ENCODE measurements at regions not wholly inside any gene's neighbourhood (a gene's known extent, or its start where the extent isn't known, plus 50 kb on each side); places are given as distances from the start of the nearest gene placed in this dataset.

GRCh38 chr10:21164687-21165086 is 267.6 kb upstream of the NEBL start:
- H3K9me3 Mint-ChIP-seq = no peaks in the 10 kb centered on the region
- H3K27ac Mint-ChIP-seq = no peak overlapping the region
- no peaks in the 10 kb centered on the region for H3K36me3 Mint-ChIP-seq
- no peak for DNase-seq
- no peaks in the 10 kb centered on the region for H3K4me1 ChIP-seq (ENCODE audit: insufficient read depth, low read length)
- H3K27ac ChIP-seq (ENCODE audit: low read depth, low read length) = no peak overlapping the region
- CTCF ChIA-PET = no interaction called here
- POLR2A ChIA-PET = no interaction called here
- no peaks in the 10 kb centered on the region for H3K27me3 ChIP-seq (ENCODE audit: insufficient read depth, low read length, poor library complexity, severe bottlenecking)
- no peaks in the 10 kb centered on the region for H3K36me3 ChIP-seq (ENCODE audit: insufficient read depth, low read length)
- no peaks in the 10 kb centered on the region for H3K9me3 ChIP-seq (ENCODE audit: low read length)
- peaks cover 2 to 3% of the 10 kb centered on the region in 2 donors for H3K27me3 Mint-ChIP-seq
- H3K4me1 Mint-ChIP-seq = no peaks in the 10 kb centered on the region
- no peak overlapping the region for H3K4me3 Mint-ChIP-seq
- no peak overlapping the region for H3K4me3 ChIP-seq (ENCODE audit: low read length)

- ChIA-PET POLR2A (no interaction called here), CTCF (no interaction called here)
- Histone ChIP-seq H3K36me3 (ENCODE audit: insufficient read depth, low read length) (no peaks in the 10 kb centered on the region), H3K4me3 (ENCODE audit: low read length) (no peak overlapping the region), H3K9me3 (ENCODE audit: low read length) (no peaks in the 10 kb centered on the region), H3K4me1 (ENCODE audit: insufficient read depth, low read length) (no peaks in the 10 kb centered on the region), H3K27me3 (ENCODE audit: insufficient read depth, low read length, poor library complexity, severe bottlenecking) (no peaks in the 10 kb centered on the region), H3K27ac (ENCODE audit: low read depth, low read length) (no peak overlapping the region)
- Mint-ChIP-seq H3K27me3 (peaks cover 3 to 4% of the 10 kb centered on the region in 2 donors), H3K9me3 (no peaks in the 10 kb centered on the region), H3K4me1 (no peaks in the 10 kb centered on the region), H3K27ac (no peak overlapping the region), H3K4me3 (no peak overlapping the region), H3K36me3 (no peaks in the 10 kb centered on the region)
- no peak for DNase-seq
Observed at GRCh38 chr10:21162948-21163347, 265.8 kb upstream of the NEBL start.

GRCh38 chr10:21161647-21162046 is 264.5 kb upstream of the NEBL start:
- Mint-ChIP-seq H3K4me1 (no peaks in the 10 kb centered on the region), H3K9me3 (no peaks in the 10 kb centered on the region), H3K36me3 (no peaks in the 10 kb centered on the region), H3K4me3 (no peak overlapping the region), H3K27me3 (peaks cover 3 to 4% of the 10 kb centered on the region in 2 donors), H3K27ac (no peak overlapping the region)
- ChIA-PET CTCF (no interaction called here), POLR2A (no interaction called here)
- Histone ChIP-seq H3K9me3 (ENCODE audit: low read length) (no peaks in the 10 kb centered on the region), H3K4me3 (ENCODE audit: low read length) (no peak overlapping the region), H3K36me3 (ENCODE audit: insufficient read depth, low read length) (no peaks in the 10 kb centered on the region), H3K4me1 (ENCODE audit: insufficient read depth, low read length) (no peaks in the 10 kb centered on the region), H3K27me3 (ENCODE audit: insufficient read depth, low read length, poor library complexity, severe bottlenecking) (no peaks in the 10 kb centered on the region), H3K27ac (ENCODE audit: low read depth, low read length) (no peak overlapping the region)
- no peak for DNase-seq

GRCh38 chr10:21161090-21161625 is 264.0 kb upstream of the NEBL start:
- no peak overlapping the region for H3K4me3 ChIP-seq (ENCODE audit: low read length)
- peaks cover 3 to 4% of the 10 kb centered on the region in 2 donors for H3K27me3 Mint-ChIP-seq
- H3K27me3 ChIP-seq (ENCODE audit: insufficient read depth, low read length, poor library complexity, severe bottlenecking) = no peaks in the 10 kb centered on the region
- H3K4me1 Mint-ChIP-seq = no peaks in the 10 kb centered on the region
- ChIA-PET POLR2A (no interaction called here), CTCF (no interaction called here)
- no peak for DNase-seq
- H3K4me3 Mint-ChIP-seq = no peak overlapping the region
- no peaks in the 10 kb centered on the region for H3K9me3 ChIP-seq (ENCODE audit: low read length)
- H3K4me1 ChIP-seq (ENCODE audit: insufficient read depth, low read length) = no peaks in the 10 kb centered on the region
- no peaks in the 10 kb centered on the region for H3K36me3 Mint-ChIP-seq
- no peaks in the 10 kb centered on the region for H3K36me3 ChIP-seq (ENCODE audit: insufficient read depth, low read length)
- no peaks in the 10 kb centered on the region for H3K9me3 Mint-ChIP-seq
- no peak overlapping the region for H3K27ac ChIP-seq (ENCODE audit: low read depth, low read length)
- no peak overlapping the region for H3K27ac Mint-ChIP-seq

- H3K27me3 Mint-ChIP-seq = peaks cover 3 to 4% of the 10 kb centered on the region in 2 donors
- H3K4me3 Mint-ChIP-seq = no peak overlapping the region
- no peaks in the 10 kb centered on the region for H3K9me3 Mint-ChIP-seq
- H3K36me3 Mint-ChIP-seq = no peaks in the 10 kb centered on the region
- no peak for DNase-seq
- H3K27ac Mint-ChIP-seq = no peak overlapping the region
- H3K4me1 Mint-ChIP-seq = no peaks in the 10 kb centered on the region
- CTCF ChIA-PET = no interaction called here
- Histone ChIP-seq H3K36me3 (ENCODE audit: insufficient read depth, low read length) (no peaks in the 10 kb centered on the region), H3K9me3 (ENCODE audit: low read length) (no peaks in the 10 kb centered on the region), H3K4me3 (ENCODE audit: low read length) (no peak overlapping the region), H3K27ac (ENCODE audit: low read depth, low read length) (no peak overlapping the region), H3K27me3 (ENCODE audit: insufficient read depth, low read length, poor library complexity, severe bottlenecking) (no peaks in the 10 kb centered on the region), H3K4me1 (ENCODE audit: insufficient read depth, low read length) (no peaks in the 10 kb centered on the region)
- POLR2A ChIA-PET = no interaction called here
Observed at GRCh38 chr10:21160116-21160515, 263.0 kb upstream of the NEBL start.

- CTCF ChIA-PET = no interaction called here
- H3K4me3 Mint-ChIP-seq = no peak overlapping the region
- Histone ChIP-seq H3K9me3 (ENCODE audit: low read length) (no peaks in the 10 kb centered on the region), H3K4me3 (ENCODE audit: low read length) (no peak overlapping the region), H3K27me3 (ENCODE audit: insufficient read depth, low read length, poor library complexity, severe bottlenecking) (no peaks in the 10 kb centered on the region), H3K36me3 (ENCODE audit: insufficient read depth, low read length) (no peaks in the 10 kb centered on the region), H3K4me1 (ENCODE audit: insufficient read depth, low read length) (no peaks in the 10 kb centered on the region), H3K27ac (ENCODE audit: low read depth, low read length) (no peak overlapping the region)
- H3K4me1 Mint-ChIP-seq = no peaks in the 10 kb centered on the region
- DNase-seq = no peak
- H3K9me3 Mint-ChIP-seq = no peaks in the 10 kb centered on the region
- H3K27ac Mint-ChIP-seq = no peak overlapping the region
- POLR2A ChIA-PET = no interaction called here
- peaks cover 3 to 4% of the 10 kb centered on the region in 2 donors for H3K27me3 Mint-ChIP-seq
- H3K36me3 Mint-ChIP-seq = no peaks in the 10 kb centered on the region
Observed at GRCh38 chr10:21159669-21160068, 262.6 kb upstream of the NEBL start.

GRCh38 chr10:21158301-21158700 is 261.2 kb upstream of the NEBL start:
- Mint-ChIP-seq H3K4me1 (no peaks in the 10 kb centered on the region), H3K36me3 (no peaks in the 10 kb centered on the region), H3K27me3 (peaks cover 3 to 4% of the 10 kb centered on the region in 2 donors), H3K4me3 (no peak overlapping the region), H3K9me3 (no peaks in the 10 kb centered on the region), H3K27ac (no peak overlapping the region)
- no peak for DNase-seq
- Histone ChIP-seq H3K27me3 (ENCODE audit: insufficient read depth, low read length, poor library complexity, severe bottlenecking) (no peaks in the 10 kb centered on the region), H3K9me3 (ENCODE audit: low read length) (no peaks in the 10 kb centered on the region), H3K4me3 (ENCODE audit: low read length) (no peak overlapping the region), H3K4me1 (ENCODE audit: insufficient read depth, low read length) (no peaks in the 10 kb centered on the region), H3K27ac (ENCODE audit: low read depth, low read length) (no peak overlapping the region), H3K36me3 (ENCODE audit: insufficient read depth, low read length) (no peaks in the 10 kb centered on the region)
- POLR2A ChIA-PET = no interaction called here
- CTCF ChIA-PET = no interaction called here

GRCh38 chr10:21157664-21158063 is 260.6 kb upstream of the NEBL start:
- no peak overlapping the region for H3K4me3 ChIP-seq (ENCODE audit: low read length)
- no peaks in the 10 kb centered on the region for H3K4me1 Mint-ChIP-seq
- H3K9me3 ChIP-seq (ENCODE audit: low read length) = no peaks in the 10 kb centered on the region
- H3K27me3 Mint-ChIP-seq = peaks cover 5 to 8% of the 10 kb centered on the region in 2 donors
- H3K9me3 Mint-ChIP-seq = no peaks in the 10 kb centered on the region
- no peak overlapping the region for H3K27ac ChIP-seq (ENCODE audit: low read depth, low read length)
- H3K36me3 ChIP-seq (ENCODE audit: insufficient read depth, low read length) = no peaks in the 10 kb centered on the region
- no peaks in the 10 kb centered on the region for H3K36me3 Mint-ChIP-seq
- DNase-seq = no peak
- H3K4me1 ChIP-seq (ENCODE audit: insufficient read depth, low read length) = no peaks in the 10 kb centered on the region
- ChIA-PET CTCF (no interaction called here), POLR2A (no interaction called here)
- no peak overlapping the region for H3K4me3 Mint-ChIP-seq
- H3K27ac Mint-ChIP-seq = no peak overlapping the region
- H3K27me3 ChIP-seq (ENCODE audit: insufficient read depth, low read length, poor library complexity, severe bottlenecking) = no peaks in the 10 kb centered on the region

GRCh38 chr10:21150166-21150565 is 253.1 kb upstream of the NEBL start:
- H3K27ac ChIP-seq (ENCODE audit: low read depth, low read length) = no peak overlapping the region
- no peak overlapping the region for H3K27ac Mint-ChIP-seq
- no peaks in the 10 kb centered on the region for H3K27me3 ChIP-seq (ENCODE audit: insufficient read depth, low read length, poor library complexity, severe bottlenecking)

More at GRCh38 chr10:21150166-21150565, 253.1 kb upstream of the NEBL start:
- H3K4me1 Mint-ChIP-seq = no peaks in the 10 kb centered on the region
- Histone ChIP-seq H3K4me1 (ENCODE audit: insufficient read depth, low read length) (no peaks in the 10 kb centered on the region), H3K4me3 (ENCODE audit: low read length) (no peak overlapping the region), H3K36me3 (ENCODE audit: insufficient read depth, low read length) (no peaks in the 10 kb centered on the region), H3K9me3 (ENCODE audit: low read length) (no peaks in the 10 kb centered on the region)
- no peaks in the 10 kb centered on the region for H3K36me3 Mint-ChIP-seq
- H3K9me3 Mint-ChIP-seq = no peaks in the 10 kb centered on the region
- DNase-seq = no peak
- ChIA-PET CTCF (no interaction called here), POLR2A (no interaction called here)
- peaks cover 8% of the 10 kb centered on the region in 2 donors for H3K27me3 Mint-ChIP-seq
- H3K4me3 Mint-ChIP-seq = no peak overlapping the region

Measured in CD8-positive, alpha-beta memory T cell (primary cell).